ENCODE measurements at regions not wholly inside any gene's neighbourhood (a gene's known extent, or its start where the extent isn't known, plus 50 kb on each side); places are given as distances from the start of the nearest gene placed in this dataset.

DNA sequence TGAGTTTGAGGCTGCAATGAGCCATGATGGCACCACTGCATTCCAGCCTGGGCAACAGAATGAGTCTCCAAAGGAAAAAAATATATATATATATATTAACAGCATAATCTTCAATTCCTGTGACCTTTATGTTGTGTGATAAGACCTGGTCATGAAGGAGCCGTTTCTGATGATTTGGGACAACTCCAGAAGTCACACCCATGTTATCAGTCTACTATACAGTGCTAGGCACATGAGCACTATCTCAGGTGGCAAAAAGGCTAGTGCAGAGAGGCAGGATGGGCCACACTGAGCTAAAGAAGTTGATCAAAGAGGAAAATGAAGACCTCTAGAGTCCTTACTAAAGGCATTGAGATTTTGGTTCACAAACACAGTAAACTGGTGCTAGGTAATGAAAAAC is 205.0 kb upstream of the RAD23B start:
- H3K27ac ChIP-seq: no peak overlapping the region
- TF ChIP-seq POLR2A (IDR thresholded peaks at IDR 0.05): no peak
- TF ChIP-seq, protein P1, sequence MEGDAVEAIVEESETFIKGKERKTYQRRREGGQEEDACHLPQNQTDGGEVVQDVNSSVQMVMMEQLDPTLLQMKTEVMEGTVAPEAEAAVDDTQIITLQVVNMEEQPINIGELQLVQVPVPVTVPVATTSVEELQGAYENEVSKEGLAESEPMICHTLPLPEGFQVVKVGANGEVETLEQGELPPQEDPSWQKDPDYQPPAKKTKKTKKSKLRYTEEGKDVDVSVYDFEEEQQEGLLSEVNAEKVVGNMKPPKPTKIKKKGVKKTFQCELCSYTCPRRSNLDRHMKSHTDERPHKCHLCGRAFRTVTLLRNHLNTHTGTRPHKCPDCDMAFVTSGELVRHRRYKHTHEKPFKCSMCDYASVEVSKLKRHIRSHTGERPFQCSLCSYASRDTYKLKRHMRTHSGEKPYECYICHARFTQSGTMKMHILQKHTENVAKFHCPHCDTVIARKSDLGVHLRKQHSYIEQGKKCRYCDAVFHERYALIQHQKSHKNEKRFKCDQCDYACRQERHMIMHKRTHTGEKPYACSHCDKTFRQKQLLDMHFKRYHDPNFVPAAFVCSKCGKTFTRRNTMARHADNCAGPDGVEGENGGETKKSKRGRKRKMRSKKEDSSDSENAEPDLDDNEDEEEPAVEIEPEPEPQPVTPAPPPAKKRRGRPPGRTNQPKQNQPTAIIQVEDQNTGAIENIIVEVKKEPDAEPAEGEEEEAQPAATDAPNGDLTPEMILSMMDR (IDR thresholded peaks at IDR 0.05): no peak
- DNase-seq: no peak
- H3K4me1 ChIP-seq: no peaks in the 10 kb centered on the region
- H3K36me3 ChIP-seq: no peaks in the 10 kb centered on the region
- no peaks in the 10 kb centered on the region for H3K9me3 ChIP-seq
- H3K27me3 ChIP-seq: no peaks in the 10 kb centered on the region
- no peak overlapping the region for H3K4me3 ChIP-seq

GRCh38 chr9:107079589-107079988 is 203.5 kb upstream of the RAD23B start:
- Histone ChIP-seq H3K27ac (no peak overlapping the region), H3K4me3 (no peak overlapping the region), H3K36me3 (no peaks in the 10 kb centered on the region), H3K4me1 (no peaks in the 10 kb centered on the region), H3K9me3 (no peaks in the 10 kb centered on the region), H3K27me3 (no peaks in the 10 kb centered on the region)
- no peak for DNase-seq
- no peak for TF ChIP-seq POLR2A (IDR thresholded peaks at IDR 0.05)
- TF ChIP-seq, protein P1 (IDR thresholded peaks at IDR 0.05): no peak

GRCh38 chr9:107080130-107080529 is 202.9 kb upstream of the RAD23B start:
- Histone ChIP-seq H3K4me1 (no peaks in the 10 kb centered on the region), H3K9me3 (no peaks in the 10 kb centered on the region), H3K36me3 (no peaks in the 10 kb centered on the region), H3K4me3 (no peak overlapping the region), H3K27me3 (no peaks in the 10 kb centered on the region), H3K27ac (no peak overlapping the region)
- TF ChIP-seq, protein P1 (IDR thresholded peaks at IDR 0.05): no peak
- no peak for TF ChIP-seq POLR2A (IDR thresholded peaks at IDR 0.05)
- DNase-seq: no peak

GRCh38 chr9:107086460-107086859 is 196.6 kb upstream of the RAD23B start:
- Histone ChIP-seq H3K36me3 (no peaks in the 10 kb centered on the region), H3K9me3 (no peaks in the 10 kb centered on the region), H3K4me3 (no peak overlapping the region), H3K4me1 (no peaks in the 10 kb centered on the region), H3K27me3 (no peaks in the 10 kb centered on the region), H3K27ac (no peak overlapping the region)
- TF ChIP-seq POLR2A (IDR thresholded peaks at IDR 0.05): no peak
- TF ChIP-seq, protein P1 (IDR thresholded peaks at IDR 0.05): no peak
- no peak for DNase-seq

DNA sequence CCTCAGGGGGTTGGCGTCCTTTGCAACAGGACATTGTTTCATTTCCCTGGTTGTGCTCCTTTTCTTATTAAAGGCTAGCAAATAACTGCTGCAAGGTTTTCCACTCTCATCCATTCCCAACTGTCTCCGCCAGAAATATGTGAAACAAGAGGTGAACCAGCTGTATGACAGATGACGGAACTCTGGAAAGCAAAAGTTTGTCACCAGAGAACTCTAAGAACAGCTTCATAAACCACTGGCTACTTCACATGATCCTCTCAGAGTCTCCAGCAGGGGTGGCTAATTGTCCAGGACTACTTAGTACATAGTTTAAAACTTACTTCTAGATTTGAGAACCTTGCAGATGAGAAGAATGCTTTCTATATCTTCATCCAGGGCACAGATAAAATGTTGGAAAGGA is 195.9 kb upstream of the RAD23B start:
- TF ChIP-seq, protein P1 (IDR thresholded peaks at IDR 0.05): peak in 1 of 6 experiments; percentile 11
- TF ChIP-seq POLR2A (IDR thresholded peaks at IDR 0.05): no peak

GRCh38 chr9:107090218-107090617 is 192.9 kb upstream of the RAD23B start:
- Histone ChIP-seq H3K4me1 (no peaks in the 10 kb centered on the region), H3K27ac (no peak overlapping the region), H3K27me3 (no peaks in the 10 kb centered on the region), H3K9me3 (no peaks in the 10 kb centered on the region), H3K4me3 (no peak overlapping the region), H3K36me3 (no peaks in the 10 kb centered on the region)
- no peak for DNase-seq
- TF ChIP-seq POLR2A (IDR thresholded peaks at IDR 0.05): no peak
- TF ChIP-seq, protein P1 (IDR thresholded peaks at IDR 0.05): no peak

More for the DNA sequence above, 195.9 kb upstream of the RAD23B start:
- Histone ChIP-seq H3K27ac (no peak overlapping the region), H3K36me3 (no peaks in the 10 kb centered on the region), H3K27me3 (no peaks in the 10 kb centered on the region), H3K9me3 (no peaks in the 10 kb centered on the region), H3K4me1 (no peaks in the 10 kb centered on the region), H3K4me3 (no peak overlapping the region)
- no peak for DNase-seq
